Endodermal cell (in vitro differentiated cells): ENCODE measurements at regions not wholly inside any gene's neighbourhood (a gene's known extent, or its start where the extent isn't known, plus 50 kb on each side); places are given as distances from the start of the nearest gene placed in this dataset.

Experiments
- DNase-seq: peaks from one replicate; pipeline ENCODE4 v3.0.0-alpha.2; 2017
- H3K27ac ChIP-seq: 2 replicates; pipeline ENCODE4 v1.5.1; 2013; ENCODE audit warnings: mild to moderate bottlenecking, low read depth, low read length, moderate library complexity
- H3K27me3 ChIP-seq: 2 replicates; pipeline ENCODE4 v1.6.1; 2013; ENCODE audit warnings: mild to moderate bottlenecking, low read length, moderate library complexity; ENCODE audit not compliant: insufficient read depth, control insufficient read depth, poor library complexity, severe bottlenecking
- H3K36me3 ChIP-seq: 2 replicates; pipeline ENCODE4 v1.7.0; 2013; ENCODE audit warnings: mild to moderate bottlenecking, low read length, moderate library complexity; ENCODE audit not compliant: control insufficient read depth, insufficient read depth
- H3K4me1 ChIP-seq: one replicate; pipeline ENCODE4 v1.7.0; 2013; ENCODE audit warnings: low read length; ENCODE audit not compliant: control insufficient read depth, insufficient read depth
- H3K4me3 ChIP-seq: 2 replicates; pipeline ENCODE4 v1.5.1; 2013; ENCODE audit warnings: mild to moderate bottlenecking, low read length, moderate library complexity
- H3K9ac ChIP-seq: 2 replicates; pipeline ENCODE4 v1.6.1; 2013; ENCODE audit warnings: mild to moderate bottlenecking, low read length, moderate library complexity; ENCODE audit not compliant: poor library complexity, severe bottlenecking; ENCODE audit errors: extremely low read depth
- H3K9me3 ChIP-seq: 2 replicates; pipeline ENCODE4 v1.6.1; 2013; ENCODE audit warnings: mild to moderate bottlenecking, low read length, moderate library complexity; ENCODE audit not compliant: control insufficient read depth
- H3K27ac Mint-ChIP-seq: 2 replicates; pipeline ENCODE4 v1.8.0; 2020; ENCODE audit warnings: mixed read lengths
- H3K27me3 Mint-ChIP-seq: 2 replicates; pipeline ENCODE4 v1.8.0; 2021; ENCODE audit warnings: mild to moderate bottlenecking, mixed read lengths; ENCODE audit not compliant: insufficient read depth
- H3K36me3 Mint-ChIP-seq: 2 replicates; pipeline ENCODE4 v1.8.0; 2020; ENCODE audit warnings: low read depth, mixed read lengths
- H3K4me1 Mint-ChIP-seq: 2 replicates; pipeline ENCODE4 v1.8.0; 2020; ENCODE audit warnings: mixed read lengths
- H3K4me3 Mint-ChIP-seq: 2 replicates; pipeline ENCODE4 v1.8.0; 2020; ENCODE audit warnings: mild to moderate bottlenecking, moderate library complexity, mixed read lengths
- H3K9me3 Mint-ChIP-seq: 2 replicates; pipeline ENCODE4 v1.8.0; 2020; ENCODE audit warnings: mild to moderate bottlenecking, mixed read lengths
- WGBS, 2 experiments: methylation state at CpG; one replicate each; pipeline versions ENCODE4 v1.1.5 to v1.1.7; 2013; ENCODE audit warnings: missing lambda C conversion rate in 2 of 2, mixed read lengths in 1 of 2; ENCODE audit not compliant: insufficient coverage in 1 of 2, insufficient read length in 1 of 2; 5-methylcytosine and 5-hydroxymethylcytosine counted together
- TF ChIP-seq, protein P1 (sequence below): fragments of 200-600 bp; sonication (generic); conservative IDR thresholded peaks from 2 replicates; pipeline ENCODE4 v1.5.0; 2021; ENCODE audit warnings: antibody characterized with exemption, mild to moderate bottlenecking

DNA sequence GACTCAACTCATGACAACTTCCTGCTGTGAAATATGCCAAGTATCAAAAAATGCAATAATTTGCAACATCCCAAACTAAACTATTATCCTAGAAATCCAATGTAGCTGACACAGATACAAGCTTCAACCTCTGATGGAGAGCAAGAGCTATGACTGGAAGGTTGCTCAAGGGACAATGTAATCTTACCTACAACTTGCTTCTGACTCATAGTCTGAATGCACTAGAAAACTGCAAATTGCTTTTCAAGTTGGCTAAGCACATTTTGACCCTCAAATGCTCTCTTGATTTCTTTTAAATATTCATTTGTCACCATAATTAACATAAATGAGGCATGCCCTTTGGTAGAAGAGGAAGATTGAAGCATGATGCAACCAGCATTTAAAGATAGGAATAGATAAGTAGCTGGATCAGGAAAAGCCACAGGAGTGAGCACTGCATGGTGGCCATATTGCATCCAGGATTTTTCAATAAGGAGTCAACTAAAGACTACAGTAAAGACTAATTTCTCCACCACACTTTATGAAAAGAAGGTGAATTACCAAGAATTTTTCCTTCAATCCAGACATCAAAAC lies 630.8 kb upstream of the GBE1 start:
- Histone ChIP-seq H3K27me3 (no peaks in the 10 kb centered on the region), H3K27ac (no peak overlapping the region), H3K9ac (no peak overlapping the region), H3K9me3 (no peaks in the 10 kb centered on the region), H3K4me1 (no peaks in the 10 kb centered on the region), H3K36me3 (no peaks in the 10 kb centered on the region), H3K4me3 (no peak overlapping the region)
- H3K4me1 Mint-ChIP-seq = no peaks in the 10 kb centered on the region
- no peaks in the 10 kb centered on the region for H3K9me3 Mint-ChIP-seq
- TF ChIP-seq, protein P1, sequence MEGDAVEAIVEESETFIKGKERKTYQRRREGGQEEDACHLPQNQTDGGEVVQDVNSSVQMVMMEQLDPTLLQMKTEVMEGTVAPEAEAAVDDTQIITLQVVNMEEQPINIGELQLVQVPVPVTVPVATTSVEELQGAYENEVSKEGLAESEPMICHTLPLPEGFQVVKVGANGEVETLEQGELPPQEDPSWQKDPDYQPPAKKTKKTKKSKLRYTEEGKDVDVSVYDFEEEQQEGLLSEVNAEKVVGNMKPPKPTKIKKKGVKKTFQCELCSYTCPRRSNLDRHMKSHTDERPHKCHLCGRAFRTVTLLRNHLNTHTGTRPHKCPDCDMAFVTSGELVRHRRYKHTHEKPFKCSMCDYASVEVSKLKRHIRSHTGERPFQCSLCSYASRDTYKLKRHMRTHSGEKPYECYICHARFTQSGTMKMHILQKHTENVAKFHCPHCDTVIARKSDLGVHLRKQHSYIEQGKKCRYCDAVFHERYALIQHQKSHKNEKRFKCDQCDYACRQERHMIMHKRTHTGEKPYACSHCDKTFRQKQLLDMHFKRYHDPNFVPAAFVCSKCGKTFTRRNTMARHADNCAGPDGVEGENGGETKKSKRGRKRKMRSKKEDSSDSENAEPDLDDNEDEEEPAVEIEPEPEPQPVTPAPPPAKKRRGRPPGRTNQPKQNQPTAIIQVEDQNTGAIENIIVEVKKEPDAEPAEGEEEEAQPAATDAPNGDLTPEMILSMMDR = no peak
- no peak overlapping the region for H3K27ac Mint-ChIP-seq
- H3K27me3 Mint-ChIP-seq = no peaks in the 10 kb centered on the region
- no peak for DNase-seq
- no peaks in the 10 kb centered on the region for H3K36me3 Mint-ChIP-seq
- no peak overlapping the region for H3K4me3 Mint-ChIP-seq

DNA sequence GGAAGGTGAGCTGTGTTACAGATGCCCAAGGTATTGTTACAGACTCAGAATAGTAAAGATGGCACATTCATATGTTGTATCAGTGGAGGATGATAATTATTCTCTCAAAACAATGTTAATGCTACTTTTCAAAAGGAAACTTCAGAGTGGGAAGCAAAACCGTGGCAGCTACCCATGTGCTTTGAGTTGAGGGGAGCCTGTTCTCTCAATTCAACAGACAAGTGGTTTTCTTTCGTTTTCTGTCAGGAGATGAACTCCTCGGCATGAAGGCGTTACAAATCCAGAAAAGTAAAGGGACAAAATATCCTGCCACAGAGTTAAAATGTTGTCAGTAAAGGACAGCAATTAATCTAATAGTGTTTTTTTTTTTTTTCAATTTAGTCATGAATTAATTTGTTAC lies 629.4 kb upstream of the GBE1 start:
- no peak overlapping the region for H3K4me3 ChIP-seq
- H3K9me3 Mint-ChIP-seq = no peaks in the 10 kb centered on the region
- no peak for DNase-seq
- TF ChIP-seq, protein P1 = no peak
- H3K36me3 Mint-ChIP-seq = no peaks in the 10 kb centered on the region
- no peaks in the 10 kb centered on the region for H3K4me1 ChIP-seq
- H3K36me3 ChIP-seq = no peaks in the 10 kb centered on the region
- H3K9me3 ChIP-seq = no peaks in the 10 kb centered on the region
- no peaks in the 10 kb centered on the region for H3K27me3 Mint-ChIP-seq
- H3K27me3 ChIP-seq = no peaks in the 10 kb centered on the region
- whole genome bisulfite sequencing, 2 experiments = 92 to 96% methylated on average over 3 to 4 of the region's 4 CpGs
- H3K4me3 Mint-ChIP-seq = no peak overlapping the region
- H3K27ac Mint-ChIP-seq = no peak overlapping the region
- no peak overlapping the region for H3K27ac ChIP-seq
- no peaks in the 10 kb centered on the region for H3K4me1 Mint-ChIP-seq
- no peak overlapping the region for H3K9ac ChIP-seq

DNA sequence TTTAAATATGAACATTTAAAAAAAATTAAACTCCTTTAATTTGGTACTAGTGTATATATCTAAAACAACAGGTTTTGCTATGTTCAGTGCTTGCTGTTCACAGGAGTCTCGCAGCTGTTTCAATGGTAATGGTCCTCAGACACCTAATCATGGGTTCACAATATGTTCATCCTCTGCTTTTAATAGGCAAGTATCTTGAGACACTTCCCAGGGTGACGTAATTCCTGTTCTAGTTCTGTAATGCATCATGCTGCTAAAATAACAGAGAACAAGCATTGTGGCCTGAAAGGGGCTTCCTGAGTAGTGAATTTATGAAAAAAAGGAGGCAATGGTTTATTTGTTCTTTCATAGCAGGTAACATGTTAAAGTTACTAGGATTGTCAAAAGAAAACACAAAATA lies 625.2 kb upstream of the GBE1 start:
- Histone ChIP-seq H3K27ac (no peak overlapping the region), H3K4me3 (no peak overlapping the region), H3K36me3 (no peaks in the 10 kb centered on the region), H3K27me3 (no peaks in the 10 kb centered on the region), H3K4me1 (no peaks in the 10 kb centered on the region), H3K9ac (no peak overlapping the region), H3K9me3 (no peaks in the 10 kb centered on the region)
- Mint-ChIP-seq H3K9me3 (no peaks in the 10 kb centered on the region), H3K36me3 (no peaks in the 10 kb centered on the region), H3K27me3 (no peaks in the 10 kb centered on the region), H3K27ac (no peak overlapping the region), H3K4me3 (no peak overlapping the region), H3K4me1 (no peaks in the 10 kb centered on the region)
- no peak for DNase-seq
- 89 to 92% methylated on average over 2 of the region's 2 CpGs for WGBS, 2 experiments
- TF ChIP-seq, protein P1 = no peak
